Adrenal gland (tissue), 9 donors: ENCODE measurements at regions not wholly inside any gene's neighbourhood (a gene's known extent, or its start where the extent isn't known, plus 50 kb on each side); places are given as distances from the start of the nearest gene placed in this dataset.
A peak's percentile ranks its signal among the peaks of the same experiment; 100 is the strongest.

Experiments used
- DNase-seq, 7 donors: peaks; one replicate each; pipeline ENCODE4 v3.0.0-alpha.2; 2019 to 2020
- H3K27ac ChIP-seq, 5 donors: fragments of 200-600 bp; sonication (generic) in 4 of 5; 1 replicate in 3 of 5; 2 replicates in 2 of 5; pipeline versions ENCODE4 v1.5.1 to v1.8.0; 2016 to 2020; ENCODE audit warnings: mild to moderate bottlenecking in 1 of 5
- H3K27me3 ChIP-seq: fragments of 200-600 bp; 2 replicates; pipeline ENCODE4 v1.8.0; 2021
- H3K36me3 ChIP-seq, 2 donors: fragments of 200-600 bp; replicated peaks in 1 of 2; 1 replicate in 1 of 2; 2 replicates in 1 of 2; pipeline versions ENCODE4 v1.5.1 to v1.8.0; 2018 to 2022
- H3K4me1 ChIP-seq, 2 donors: fragments of 200-600 bp; replicated peaks in 1 of 2; 1 replicate in 1 of 2; 2 replicates in 1 of 2; pipeline versions ENCODE4 v1.5.1 to v1.8.0; 2018 to 2021
- H3K4me3 ChIP-seq, 4 donors: fragments of 200-600 bp; sonication (generic) in 3 of 4; one replicate each; pipeline ENCODE4 v1.5.1; 2016 to 2018
- H3K9me3 ChIP-seq, 3 donors: fragments of 200-600 bp; sonication (generic) in 1 of 3; replicated peaks in 1 of 3; 1 replicate in 2 of 3; 2 replicates in 1 of 3; pipeline versions ENCODE4 v1.5.1 to v1.8.0; 2016 to 2021
- CTCF ChIP-seq, 6 experiments: fragments of 450-650 bp in 4 of 6; fragments of 200-600 bp in 2 of 6; sonication (generic) in 1 of 6; IDR thresholded peaks; 1 replicate in 5 of 6; 2 replicates in 1 of 6; pipeline versions ENCODE4 v1.5.1 to v1.8.0; 2016 to 2021; ENCODE audit warnings: antibody characterized with exemption in 6 of 6, mild to moderate bottlenecking in 2 of 6, moderate library complexity in 1 of 6
- POLR2A ChIP-seq, 2 donors: fragments of 450-650 bp; IDR thresholded peaks; one replicate each; pipeline ENCODE4 v1.6.1; 2017; ENCODE audit warnings: antibody characterized with exemption in 2 of 2, mild to moderate bottlenecking in 2 of 2, moderate library complexity in 1 of 2
- WGBS, 4 donors: extraction: QIAGEN DNeasy Blood & Tissue Kit in 2 of 4; methylation state at CpG; one replicate each; pipeline versions ENCODE4 v1.1.5 to v1.1.7; 2013 to 2017; 5-methylcytosine and 5-hydroxymethylcytosine counted together
- intact Hi-C, 2 donors: fragments of 100-400 bp; cut with DNase I; formaldehyde crosslinking; loops; one replicate each; pipeline versions ENCODE4 v1.14.1 to v1.15.0; 2022 to 2023
- donor health status: healthy with polysubstance abuse.
- donor health status: Bipolar disorder and iron deficiency.
- donor health status: DM: yes; HTN: yes; CAD: no.
- donor health status: DM: no; HTN: no; CAD: no.
- donor health status: DM: no; HTN: no; CAD: no.

- Histone ChIP-seq H3K4me3 (no peak overlapping the region), H3K9me3 (no peaks in the 10 kb centered on the region), H3K27me3 (no peaks in the 10 kb centered on the region), H3K36me3 (no peaks in the 10 kb centered on the region), H3K4me1 (no peaks in the 10 kb centered on the region), H3K27ac (no peak overlapping the region)
- intact Hi-C loops = no loop called here
- no peak for DNase-seq
- no peak for TF ChIP-seq CTCF (IDR thresholded peaks at IDR 0.05)
- TF ChIP-seq POLR2A (IDR thresholded peaks at IDR 0.05) = no peak
Measured at GRCh38 chr13:90742381-90742780, 605.1 kb upstream of the MIR17HG start.

- no peak for TF ChIP-seq POLR2A (IDR thresholded peaks at IDR 0.05)
- DNase-seq = no peak
- Histone ChIP-seq H3K27ac (no peak overlapping the region), H3K9me3 (no peaks in the 10 kb centered on the region), H3K4me3 (no peak overlapping the region), H3K27me3 (no peaks in the 10 kb centered on the region), H3K4me1 (peaks cover 4 to 7% of the 10 kb centered on the region in 2 donors), H3K36me3 (no peaks in the 10 kb centered on the region)
- intact Hi-C loops = no loop called here
- WGBS, 4 donors = 81 to 89% (median 87%) methylated on average over 3 of the region's 3 CpGs
Measured at GRCh38 chr13:90746230-90746629, 601.3 kb upstream of the MIR17HG start.

GRCh38 chr13:90750021-90750420 lies 597.5 kb upstream of the MIR17HG start:
- no peaks in the 10 kb centered on the region for H3K9me3 ChIP-seq
- no peak overlapping the region for H3K27ac ChIP-seq
- peaks cover 7 to 10% of the 10 kb centered on the region in 2 donors for H3K4me1 ChIP-seq
- no peaks in the 10 kb centered on the region for H3K36me3 ChIP-seq
- intact Hi-C loops = no loop called here
- 85 to 92% (median 90%) methylated on average over 4 of the region's 4 CpGs for WGBS, 4 donors
- H3K27me3 ChIP-seq = no peaks in the 10 kb centered on the region
- no peak for DNase-seq
- no peak for TF ChIP-seq CTCF (IDR thresholded peaks at IDR 0.05)
- no peak for TF ChIP-seq POLR2A (IDR thresholded peaks at IDR 0.05)
- no peak overlapping the region for H3K4me3 ChIP-seq

GRCh38 chr13:90751026-90751425 lies 596.5 kb upstream of the MIR17HG start:
- H3K4me1 ChIP-seq = peaks cover 7 to 10% of the 10 kb centered on the region in 2 donors
- H3K36me3 ChIP-seq = no peaks in the 10 kb centered on the region
- no peaks in the 10 kb centered on the region for H3K9me3 ChIP-seq
- WGBS, 4 donors = 4 to 13% (median 8%) methylated on average over 1 of the region's 1 CpG
- intact Hi-C loops = no loop called here
- no peaks in the 10 kb centered on the region for H3K27me3 ChIP-seq
- DNase-seq = peak in 2 of 7 donors; percentile 10 to 15
- H3K27ac ChIP-seq = no peak overlapping the region
- no peak overlapping the region for H3K4me3 ChIP-seq
- TF ChIP-seq CTCF (IDR thresholded peaks at IDR 0.05) (no peak), POLR2A (IDR thresholded peaks at IDR 0.05) (no peak)

GRCh38 chr13:90752070-90752469 lies 595.4 kb upstream of the MIR17HG start:
- Histone ChIP-seq H3K27me3 (no peaks in the 10 kb centered on the region), H3K9me3 (no peaks in the 10 kb centered on the region), H3K4me3 (no peak overlapping the region), H3K4me1 (peaks cover 7 to 10% of the 10 kb centered on the region in 2 donors), H3K36me3 (no peaks in the 10 kb centered on the region), H3K27ac (no peak overlapping the region)
- intact Hi-C loops = no loop called here
- TF ChIP-seq POLR2A (IDR thresholded peaks at IDR 0.05) = no peak
- no peak for TF ChIP-seq CTCF (IDR thresholded peaks at IDR 0.05)
- 72 to 87% (median 80%) methylated on average over 1 of the region's 1 CpG for WGBS, 4 donors
- no peak for DNase-seq
